CD14-positive monocyte (primary cell): ENCODE measurements at regions not wholly inside any gene's neighbourhood (a gene's known extent, or its start where the extent isn't known, plus 50 kb on each side); places are given as distances from the start of the nearest gene placed in this dataset.

Experiments used
- DNase-seq, 3 donors: peaks; one replicate each; pipeline ENCODE4 v3.0.0-alpha.2; 2011 to 2022
- H2AFZ ChIP-seq: 2 replicates; pipeline ENCODE4 v1.6.0; 2012; ENCODE audit warnings: mild to moderate bottlenecking, low read depth, low read length, inconsistent platforms; ENCODE audit not compliant: insufficient read depth, poor library complexity, severe bottlenecking
- H3K27ac ChIP-seq, 2 donors: 1 replicate in 1 of 2; 2 replicates in 1 of 2; pipeline ENCODE4 v1.5.1; 2012 to 2013; ENCODE audit warnings: low read length in 2 of 2, control low read depth in 1 of 2, inconsistent platforms in 1 of 2, low read depth in 1 of 2, mild to moderate bottlenecking in 1 of 2
- H3K27me3 ChIP-seq, 2 donors: one replicate each; pipeline versions ENCODE4 v1.6.0 to v1.6.1; 2011 to 2013; ENCODE audit warnings: low read length in 2 of 2; ENCODE audit not compliant: control insufficient read depth in 2 of 2, insufficient read depth in 2 of 2
- H3K36me3 ChIP-seq, 2 donors: replicated peaks in 1 of 2; 1 replicate in 1 of 2; 2 replicates in 1 of 2; pipeline versions ENCODE4 v1.5.1 to v1.6.1; 2012 to 2013; ENCODE audit warnings: low read length in 2 of 2, control low read depth in 1 of 2, inconsistent platforms in 1 of 2, mild to moderate bottlenecking in 1 of 2; ENCODE audit not compliant: insufficient read depth in 2 of 2, control insufficient read depth in 1 of 2
- H3K4me1 ChIP-seq, 2 donors: 1 replicate in 1 of 2; 2 replicates in 1 of 2; pipeline versions ENCODE4 v1.5.1 to v1.6.1; 2012 to 2013; ENCODE audit warnings: low read length in 2 of 2, control low read depth in 1 of 2, inconsistent platforms in 1 of 2, mild to moderate bottlenecking in 1 of 2, moderate library complexity in 1 of 2; ENCODE audit not compliant: insufficient read depth in 2 of 2, control insufficient read depth in 1 of 2
- H3K4me2 ChIP-seq: replicated peaks from 2 replicates; pipeline ENCODE3; 2012; ENCODE audit warnings: low read length, moderate library complexity, mild to moderate bottlenecking; ENCODE audit not compliant: poor library complexity, severe bottlenecking; ENCODE audit errors: extremely low read depth
- H3K4me3 ChIP-seq, 3 experiments: fragments of 200-600 bp in 1 of 3; sonication (generic) in 1 of 3; replicated peaks in 1 of 3; 1 replicate in 2 of 3; 2 replicates in 1 of 3; pipeline ENCODE4 v1.5.1; 2011 to 2013; ENCODE audit warnings: low read length in 3 of 3, mild to moderate bottlenecking in 3 of 3, control low read depth in 2 of 3, low read depth in 2 of 3, inconsistent platforms in 1 of 3, moderate library complexity in 1 of 3
- H3K79me2 ChIP-seq: 2 replicates; pipeline ENCODE4 v1.6.0; 2012; ENCODE audit warnings: mild to moderate bottlenecking, control low read depth, inconsistent platforms, low read length, moderate library complexity; ENCODE audit not compliant: insufficient read depth
- H3K9ac ChIP-seq: 2 replicates; pipeline ENCODE4 v1.6.0; 2017; ENCODE audit warnings: low read length, mild to moderate bottlenecking; ENCODE audit not compliant: insufficient read depth, poor library complexity, severe bottlenecking
- H3K9me3 ChIP-seq, 2 donors: replicated peaks in 1 of 2; 1 replicate in 1 of 2; 2 replicates in 1 of 2; pipeline versions ENCODE4 v1.5.1 to v1.6.1; 2012 to 2013; ENCODE audit warnings: low read length in 2 of 2, control low read depth in 1 of 2; ENCODE audit not compliant: control insufficient read depth in 1 of 2, insufficient read depth in 1 of 2
- H4K20me1 ChIP-seq: 2 replicates; pipeline ENCODE4 v1.6.0; 2012; ENCODE audit warnings: mild to moderate bottlenecking, low read length, control low read depth, moderate library complexity; ENCODE audit not compliant: insufficient read depth
- H3K27ac Mint-ChIP-seq, 7 donors: one replicate each; pipeline ENCODE4 v1.8.0; 2020; ENCODE audit warnings: mild to moderate bottlenecking in 7 of 7, mixed read lengths in 7 of 7, moderate library complexity in 6 of 7, inconsistent platforms in 2 of 7
- H3K27me3 Mint-ChIP-seq, 3 donors: one replicate each; pipeline ENCODE4 v1.8.0; 2021 to 2022; ENCODE audit warnings: low read depth in 3 of 3, mild to moderate bottlenecking in 3 of 3, mixed read lengths in 3 of 3, moderate library complexity in 3 of 3, inconsistent platforms in 1 of 3
- H3K36me3 Mint-ChIP-seq, 2 donors: one replicate each; pipeline ENCODE4 v1.8.0; 2020; ENCODE audit warnings: mixed read lengths in 2 of 2, inconsistent platforms in 1 of 2, mild to moderate bottlenecking in 1 of 2
- H3K4me1 Mint-ChIP-seq: one replicate; pipeline ENCODE4 v1.8.0; 2020; ENCODE audit warnings: mild to moderate bottlenecking, mixed read lengths
- H3K4me3 Mint-ChIP-seq, 2 donors: one replicate each; pipeline ENCODE4 v1.8.0; 2020; ENCODE audit warnings: mild to moderate bottlenecking in 2 of 2, mixed read lengths in 2 of 2, moderate library complexity in 1 of 2
- H3K9me3 Mint-ChIP-seq, 7 donors: one replicate each; pipeline ENCODE4 v1.8.0; 2020 to 2022; ENCODE audit warnings: mixed read lengths in 7 of 7, mild to moderate bottlenecking in 6 of 7, moderate library complexity in 6 of 7, inconsistent platforms in 2 of 7
- CTCF ChIP-seq: fragments of 200-600 bp; IDR thresholded peaks from one replicate; pipeline ENCODE4 v1.8.0; 2022; ENCODE audit warnings: antibody characterized with exemption, mild to moderate bottlenecking
- WGBS: methylation state at CpG from one replicate; pipeline ENCODE4 v1.1.5; 2013; ENCODE audit warnings: missing lambda C conversion rate; ENCODE audit not compliant: insufficient coverage; 5-methylcytosine and 5-hydroxymethylcytosine counted together
- intact Hi-C, 2 donors: fragments of 100-400 bp; cut with micrococcal nuclease; formaldehyde crosslinking; loops; one replicate each; pipeline versions ENCODE4 v1.15.0 to v1.15.1; 2023

GRCh38 chr1:188224263-188224662 is 1395.5 kb downstream of the PLA2G4A start:
- Histone ChIP-seq H3K27ac (no peak overlapping the region), H3K4me2 (no peak overlapping the region), H3K79me2 (no peaks in the 10 kb centered on the region), H3K9me3 (peaks cover 4 to 14% of the 10 kb centered on the region in 2 donors), H3K27me3 (no peaks in the 10 kb centered on the region), H3K36me3 (no peaks in the 10 kb centered on the region), H2AFZ (no peak overlapping the region), H4K20me1 (no peaks in the 10 kb centered on the region), H3K4me3 (no peak overlapping the region), H3K4me1 (no peaks in the 10 kb centered on the region), H3K9ac (no peak overlapping the region)
- DNase-seq = no peak
- Mint-ChIP-seq H3K36me3 (no peaks in the 10 kb centered on the region), H3K27me3 (no peaks in the 10 kb centered on the region), H3K4me1 (no peaks in the 10 kb centered on the region), H3K9me3 (peaks cover 0 to 16% (median 3%) of the 10 kb centered on the region in 7 donors), H3K4me3 (no peak overlapping the region), H3K27ac (no peak overlapping the region)
- no peak for TF ChIP-seq CTCF
- intact Hi-C loops = no loop called here

GRCh38 chr1:188225975-188226374 is 1397.2 kb downstream of the PLA2G4A start:
- Mint-ChIP-seq H3K4me3 (no peak overlapping the region), H3K36me3 (no peaks in the 10 kb centered on the region), H3K4me1 (no peaks in the 10 kb centered on the region), H3K9me3 (peaks cover 0 to 16% (median 5%) of the 10 kb centered on the region in 7 donors), H3K27ac (no peak overlapping the region), H3K27me3 (no peaks in the 10 kb centered on the region)
- Histone ChIP-seq H3K4me1 (no peaks in the 10 kb centered on the region), H3K36me3 (no peaks in the 10 kb centered on the region), H3K9ac (no peak overlapping the region), H3K9me3 (peaks cover 4 to 14% of the 10 kb centered on the region in 2 donors), H3K4me2 (no peak overlapping the region), H3K27me3 (no peaks in the 10 kb centered on the region), H3K79me2 (no peaks in the 10 kb centered on the region), H3K27ac (no peak overlapping the region), H2AFZ (no peak overlapping the region), H4K20me1 (no peaks in the 10 kb centered on the region), H3K4me3 (no peak overlapping the region)
- intact Hi-C loops = no loop called here
- TF ChIP-seq CTCF = no peak
- WGBS = no CpG with 5 or more reads among the region's 1 CpG
- DNase-seq = no peak
